Endothelial cell of umbilical vein (primary cell): ENCODE measurements at regions not wholly inside any gene's neighbourhood (a gene's known extent, or its start where the extent isn't known, plus 50 kb on each side); places are given as distances from the start of the nearest gene placed in this dataset.

Experiments
- BruUV-seq: library from RNA; stranded (reverse); fragments of 400-500 nt; replicated peaks from 2 replicates; lab custom pipeline; 2021; lab: Mats Ljungman, UMichigan
- CTCF ChIA-PET: fragments of 300-600, 350-600 bp; sonication (Branson Sonifier 250); formaldehyde crosslinking; loops from one replicate; lab custom pipeline; 2021; ENCODE audit warnings: antibody characterized with exemption, inconsistent platforms; lab: Charles Lee
- POLR2A ChIA-PET: fragments of 300-600, 350-600 bp; sonication (Branson Sonifier 250); formaldehyde crosslinking; loops from one replicate; lab custom pipeline; 2021; ENCODE audit warnings: antibody characterized with exemption, inconsistent platforms; lab: Charles Lee
- DNase-seq: peaks from one replicate; pipeline ENCODE4 v3.0.0-alpha.2; 2011; ENCODE audit warnings: low read depth, low spot score
- FAIRE-seq: peaks from 2 replicates; lab custom pipeline; 2011; peaks lifted over from hg19 to GRCh38; lab: Jason Lieb, UNC
- H2AFZ ChIP-seq: 2 replicates; pipeline ENCODE4 v1.6.0; 2012; ENCODE audit warnings: low read depth, low read length, control low read depth, inconsistent platforms
- H3K27ac ChIP-seq: 2 replicates; pipeline ENCODE4 v1.5.1; 2011; ENCODE audit warnings: low read depth, mild to moderate bottlenecking, control low read depth, low read length, moderate library complexity; ENCODE audit not compliant: insufficient read depth
- H3K27me3 ChIP-seq, 2 experiments: 2 replicates each; pipeline versions ENCODE4 v1.6.0 to v1.6.1; 2011; ENCODE audit warnings: low read length in 2 of 2, mixed read lengths in 1 of 2; ENCODE audit not compliant: control insufficient read depth in 2 of 2, insufficient read depth in 2 of 2
- H3K36me3 ChIP-seq, 2 experiments: 2 replicates in 1 of 2; 3 replicates in 1 of 2; pipeline ENCODE4 v1.5.1; 2011; ENCODE audit warnings: low read length in 2 of 2, mild to moderate bottlenecking in 1 of 2, moderate library complexity in 1 of 2; ENCODE audit not compliant: control insufficient read depth in 2 of 2, insufficient read depth in 2 of 2; ENCODE audit errors: extremely low read depth in 1 of 2
- H3K4me1 ChIP-seq: 3 replicates; pipeline ENCODE4 v1.5.1; 2011; ENCODE audit warnings: mild to moderate bottlenecking, low read length; ENCODE audit not compliant: control insufficient read depth, insufficient read depth; ENCODE audit errors: extremely low read depth
- H3K4me2 ChIP-seq: 2 replicates; pipeline ENCODE4 v1.6.1; 2011; ENCODE audit warnings: low read length, control low read depth, mixed read lengths; ENCODE audit not compliant: insufficient read depth
- H3K4me3 ChIP-seq, 3 experiments: fragments of 200-600 bp in 1 of 3; sonication (generic), shearing (Covaris generic) in 1 of 3; replicated peaks in 1 of 3; 2 replicates each; pipeline ENCODE4 v1.5.1; 2011 to 2016; ENCODE audit warnings: control low read depth in 3 of 3, low read length in 3 of 3, mild to moderate bottlenecking in 2 of 3, inconsistent platforms in 1 of 3, low read depth in 1 of 3, moderate library complexity in 1 of 3; ENCODE audit not compliant: insufficient read depth in 1 of 3
- H3K79me2 ChIP-seq: 2 replicates; pipeline ENCODE4 v1.6.0; 2012; ENCODE audit warnings: low read length, inconsistent platforms; ENCODE audit not compliant: control insufficient read depth, insufficient read depth
- H3K9ac ChIP-seq: replicated peaks from 2 replicates; pipeline ENCODE3; 2011; ENCODE audit warnings: low read length, control low read depth; ENCODE audit not compliant: insufficient read depth; ENCODE audit errors: extremely low read depth
- H3K9me1 ChIP-seq: replicated peaks from 3 replicates; pipeline ENCODE4 v1.6.0; 2011; ENCODE audit warnings: mild to moderate bottlenecking, low read length; ENCODE audit not compliant: control insufficient read depth, insufficient read depth; ENCODE audit errors: extremely low read depth
- H3K9me3 ChIP-seq: replicated peaks from 2 replicates; pipeline ENCODE4 v1.5.1; 2012; ENCODE audit warnings: low read length, inconsistent platforms; ENCODE audit not compliant: control insufficient read depth, insufficient read depth
- H4K20me1 ChIP-seq: replicated peaks from 2 replicates; pipeline ENCODE3; 2011; ENCODE audit warnings: mild to moderate bottlenecking, low read length; ENCODE audit not compliant: control insufficient read depth, insufficient read depth; ENCODE audit errors: extremely low read depth
- CTCF ChIP-seq, 2 donors: IDR thresholded peaks; 1 replicate in 1 of 2; 2 replicates in 1 of 2; pipeline ENCODE4 v1.5.1; 2011; ENCODE audit warnings: low read length in 2 of 2, mild to moderate bottlenecking in 2 of 2, moderate library complexity in 2 of 2, control low read depth in 1 of 2, inconsistent platforms in 1 of 2, low read depth in 1 of 2; ENCODE audit not compliant: insufficient read depth in 1 of 2; ENCODE audit errors: extremely low read depth in 1 of 2
- EZH2 ChIP-seq: IDR thresholded peaks from 2 replicates; pipeline ENCODE4 v1.6.1; 2012; ENCODE audit warnings: borderline replicate concordance, low read depth, mild to moderate bottlenecking, moderate library complexity, low read length, inconsistent platforms; ENCODE audit not compliant: severe bottlenecking
- FOS ChIP-seq: IDR thresholded peaks from 2 replicates; pipeline ENCODE4 v1.6.1; 2011; ENCODE audit warnings: mild to moderate bottlenecking, low read length, moderate library complexity, borderline replicate concordance; ENCODE audit not compliant: insufficient read depth
- GATA2 ChIP-seq: IDR thresholded peaks from 2 replicates; pipeline ENCODE4 v1.7.0; 2011; ENCODE audit warnings: low read depth, mild to moderate bottlenecking, moderate library complexity, mixed read lengths, low read length; ENCODE audit not compliant: insufficient read length, insufficient read depth
- JUN ChIP-seq: IDR thresholded peaks from 2 replicates; pipeline ENCODE4 v1.6.1; 2011; ENCODE audit warnings: borderline replicate concordance, low read depth; ENCODE audit not compliant: insufficient read length, insufficient read depth
- MAX ChIP-seq: IDR thresholded peaks from 2 replicates; pipeline ENCODE4 v1.6.1; 2011; ENCODE audit not compliant: insufficient read depth, insufficient read length
- MYC ChIP-seq: IDR thresholded peaks from one replicate; pipeline ENCODE4 v1.6.1; 2011; ENCODE audit warnings: mild to moderate bottlenecking, low read depth, low read length
- POLR2A ChIP-seq: IDR thresholded peaks from 2 replicates; pipeline ENCODE4 v1.6.1; 2012; ENCODE audit warnings: low read depth, mild to moderate bottlenecking, control low read depth, low read length
- POLR2AphosphoS5 ChIP-seq: IDR thresholded peaks from 2 replicates; pipeline ENCODE4 v1.6.1; 2012; ENCODE audit warnings: low read depth, mild to moderate bottlenecking, control low read depth, low read length, moderate library complexity; ENCODE audit not compliant: insufficient read depth
- dilution Hi-C: fragments of 300-500 bp; cut with MboI; formaldehyde crosslinking; loops from one replicate; pipeline ENCODE4 v1.15.0; 2019; ENCODE audit warnings: low sequenced_read_pairs; ENCODE audit not compliant: extremely low pct_ligation_motif_present
- intact Hi-C: fragments of 100-400 bp; cut with micrococcal nuclease; formaldehyde crosslinking; loops from one replicate; pipeline ENCODE4 v1.10.0; 2022

GRCh38 chr6:138011413-138011812 is 95.8 kb downstream of the PERP start:
- intact Hi-C loops (no loop called here), dilution Hi-C loops (no loop called here)
- BruUV-seq, result no TSS peak
- no peaks in the 10 kb centered on the region for H3K9me1 ChIP-seq
- H3K27ac ChIP-seq, result no peak overlapping the region
- no peaks in the 10 kb centered on the region for H4K20me1 ChIP-seq
- no peaks in the 10 kb centered on the region for H3K4me1 ChIP-seq
- peaks cover 0 to 2% of the 10 kb centered on the region in 2 experiments for H3K27me3 ChIP-seq
- FAIRE-seq (no peak), DNase-seq (no peak)
- H3K9ac ChIP-seq, result no peak overlapping the region
- no peak overlapping the region for H3K4me2 ChIP-seq
- H3K4me3 ChIP-seq, result no peak overlapping the region
- TF ChIP-seq MYC, result no peak
- no peak for TF ChIP-seq GATA2
- TF ChIP-seq CTCF (IDR thresholded peaks at IDR 0.05; ENCODE audit: extremely low read depth in 1 of 2, insufficient read depth in 1 of 2, low read depth in 1 of 2, low read length in 2 of 2), result no peak
- no peak for TF ChIP-seq JUN
- TF ChIP-seq POLR2A, result no peak
- no peak for TF ChIP-seq POLR2AphosphoS5
- no peak for TF ChIP-seq MAX
- no peak for TF ChIP-seq EZH2
- no peak for TF ChIP-seq FOS
- no peaks in the 10 kb centered on the region for H3K36me3 ChIP-seq
- H3K9me3 ChIP-seq, result no peaks in the 10 kb centered on the region
- ChIA-PET CTCF (interaction anchor here (1.4 kb wide), 1 partner anchor 11 kb away, joined by 4 read pairs; no protein-coding TSS in a partner anchor), POLR2A (no interaction called here)
- no peak overlapping the region for H2AFZ ChIP-seq
- H3K79me2 ChIP-seq, result no peaks in the 10 kb centered on the region
